OCI-LY7 (cell line): ENCODE measurements at regions not wholly inside any gene's neighbourhood (a gene's known extent, or its start where the extent isn't known, plus 50 kb on each side); places are given as distances from the start of the nearest gene placed in this dataset.

Experiments used
- CTCF ChIP-seq: fragments of 200-600 bp; sonication (generic); conservative IDR thresholded peaks from 2 replicates; pipeline ENCODE4 v1.5.1; 2014; ENCODE audit warnings: mild to moderate bottlenecking, antibody characterized with exemption, low read length, moderate library complexity, mixed read lengths
- EZH2phosphoT487 ChIP-seq: fragments of 200-600 bp; sonication (generic); IDR thresholded peaks from 2 replicates; pipeline ENCODE4 v1.6.1; 2018; ENCODE audit warnings: low read depth, borderline replicate concordance, mild to moderate bottlenecking, mixed run types, antibody characterized with exemption, low read length, moderate library complexity, mixed read lengths

DNA sequence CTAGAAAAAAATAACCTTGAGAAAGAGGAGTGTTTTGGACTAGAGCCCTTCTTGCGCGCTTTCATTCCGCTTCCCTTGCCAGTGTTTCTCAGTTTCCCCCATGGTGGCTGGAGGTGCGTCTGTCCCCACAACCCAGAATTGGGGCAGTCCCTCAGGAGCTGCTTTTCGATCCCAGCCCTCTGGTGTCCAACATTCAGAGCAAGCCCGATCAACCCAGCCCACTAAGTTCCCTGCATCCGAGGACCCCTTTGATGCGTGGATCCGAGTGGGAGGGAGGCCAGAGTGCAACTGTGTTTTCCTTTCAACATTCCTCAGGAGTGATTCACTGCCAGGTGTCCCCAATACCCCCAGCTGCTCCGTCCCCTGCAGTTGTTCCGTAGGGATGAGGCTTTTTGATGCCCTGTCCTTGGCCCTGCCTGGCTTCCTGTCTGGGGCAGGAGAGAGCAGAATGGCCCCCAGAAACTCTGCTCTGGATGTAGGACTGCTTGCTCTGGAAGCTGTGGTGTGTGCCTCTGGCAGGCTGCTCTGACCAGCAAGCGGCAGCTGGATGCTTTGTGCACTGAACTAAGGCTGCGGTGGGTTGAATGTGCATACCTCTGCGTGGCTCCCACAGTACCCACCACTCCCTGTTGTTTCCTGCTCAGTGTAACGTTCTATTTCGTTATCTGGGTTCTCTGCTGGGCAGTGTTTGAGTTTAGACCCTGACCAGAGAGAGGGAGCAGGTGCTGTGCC lies 117.5 kb downstream of the BOD1 start:
- TF ChIP-seq CTCF (no peak), EZH2phosphoT487 (no peak)
